Endothelial cell of umbilical vein (primary cell): ENCODE measurements at regions not wholly inside any gene's neighbourhood (a gene's known extent, or its start where the extent isn't known, plus 50 kb on each side); places are given as distances from the start of the nearest gene placed in this dataset.

ENCODE experiments used
- BruUV-seq: library from RNA; stranded (reverse); fragments of 400-500 nt; replicated peaks from 2 replicates; lab custom pipeline; 2021; lab: Mats Ljungman, UMichigan
- CTCF ChIA-PET: fragments of 300-600, 350-600 bp; sonication (Branson Sonifier 250); formaldehyde crosslinking; loops from one replicate; lab custom pipeline; 2021; ENCODE audit warnings: antibody characterized with exemption, inconsistent platforms; lab: Charles Lee
- POLR2A ChIA-PET: fragments of 300-600, 350-600 bp; sonication (Branson Sonifier 250); formaldehyde crosslinking; loops from one replicate; lab custom pipeline; 2021; ENCODE audit warnings: antibody characterized with exemption, inconsistent platforms; lab: Charles Lee
- DNase-seq: peaks from one replicate; pipeline ENCODE4 v3.0.0-alpha.2; 2011; ENCODE audit warnings: low read depth, low spot score
- FAIRE-seq: peaks from 2 replicates; lab custom pipeline; 2011; peaks lifted over from hg19 to GRCh38; lab: Jason Lieb, UNC
- H2AFZ ChIP-seq: 2 replicates; pipeline ENCODE4 v1.6.0; 2012; ENCODE audit warnings: low read depth, low read length, control low read depth, inconsistent platforms
- H3K27ac ChIP-seq: 2 replicates; pipeline ENCODE4 v1.5.1; 2011; ENCODE audit warnings: low read depth, mild to moderate bottlenecking, control low read depth, low read length, moderate library complexity; ENCODE audit not compliant: insufficient read depth
- H3K27me3 ChIP-seq, 2 experiments: 2 replicates each; pipeline versions ENCODE4 v1.6.0 to v1.6.1; 2011; ENCODE audit warnings: low read length in 2 of 2, mixed read lengths in 1 of 2; ENCODE audit not compliant: control insufficient read depth in 2 of 2, insufficient read depth in 2 of 2
- H3K36me3 ChIP-seq, 2 experiments: 2 replicates in 1 of 2; 3 replicates in 1 of 2; pipeline ENCODE4 v1.5.1; 2011; ENCODE audit warnings: low read length in 2 of 2, mild to moderate bottlenecking in 1 of 2, moderate library complexity in 1 of 2; ENCODE audit not compliant: control insufficient read depth in 2 of 2, insufficient read depth in 2 of 2; ENCODE audit errors: extremely low read depth in 1 of 2
- H3K4me1 ChIP-seq: 3 replicates; pipeline ENCODE4 v1.5.1; 2011; ENCODE audit warnings: mild to moderate bottlenecking, low read length; ENCODE audit not compliant: control insufficient read depth, insufficient read depth; ENCODE audit errors: extremely low read depth
- H3K4me2 ChIP-seq: 2 replicates; pipeline ENCODE4 v1.6.1; 2011; ENCODE audit warnings: low read length, control low read depth, mixed read lengths; ENCODE audit not compliant: insufficient read depth
- H3K4me3 ChIP-seq, 3 experiments: fragments of 200-600 bp in 1 of 3; sonication (generic), shearing (Covaris generic) in 1 of 3; replicated peaks in 1 of 3; 2 replicates each; pipeline ENCODE4 v1.5.1; 2011 to 2016; ENCODE audit warnings: control low read depth in 3 of 3, low read length in 3 of 3, mild to moderate bottlenecking in 2 of 3, inconsistent platforms in 1 of 3, low read depth in 1 of 3, moderate library complexity in 1 of 3; ENCODE audit not compliant: insufficient read depth in 1 of 3
- H3K79me2 ChIP-seq: 2 replicates; pipeline ENCODE4 v1.6.0; 2012; ENCODE audit warnings: low read length, inconsistent platforms; ENCODE audit not compliant: control insufficient read depth, insufficient read depth
- H3K9ac ChIP-seq: replicated peaks from 2 replicates; pipeline ENCODE3; 2011; ENCODE audit warnings: low read length, control low read depth; ENCODE audit not compliant: insufficient read depth; ENCODE audit errors: extremely low read depth
- H3K9me1 ChIP-seq: replicated peaks from 3 replicates; pipeline ENCODE4 v1.6.0; 2011; ENCODE audit warnings: mild to moderate bottlenecking, low read length; ENCODE audit not compliant: control insufficient read depth, insufficient read depth; ENCODE audit errors: extremely low read depth
- H3K9me3 ChIP-seq: replicated peaks from 2 replicates; pipeline ENCODE4 v1.5.1; 2012; ENCODE audit warnings: low read length, inconsistent platforms; ENCODE audit not compliant: control insufficient read depth, insufficient read depth
- H4K20me1 ChIP-seq: replicated peaks from 2 replicates; pipeline ENCODE3; 2011; ENCODE audit warnings: mild to moderate bottlenecking, low read length; ENCODE audit not compliant: control insufficient read depth, insufficient read depth; ENCODE audit errors: extremely low read depth
- EZH2 ChIP-seq: IDR thresholded peaks from 2 replicates; pipeline ENCODE4 v1.6.1; 2012; ENCODE audit warnings: borderline replicate concordance, low read depth, mild to moderate bottlenecking, moderate library complexity, low read length, inconsistent platforms; ENCODE audit not compliant: severe bottlenecking
- FOS ChIP-seq: IDR thresholded peaks from 2 replicates; pipeline ENCODE4 v1.6.1; 2011; ENCODE audit warnings: mild to moderate bottlenecking, low read length, moderate library complexity, borderline replicate concordance; ENCODE audit not compliant: insufficient read depth
- GATA2 ChIP-seq: IDR thresholded peaks from 2 replicates; pipeline ENCODE4 v1.7.0; 2011; ENCODE audit warnings: low read depth, mild to moderate bottlenecking, moderate library complexity, mixed read lengths, low read length; ENCODE audit not compliant: insufficient read length, insufficient read depth
- JUN ChIP-seq: IDR thresholded peaks from 2 replicates; pipeline ENCODE4 v1.6.1; 2011; ENCODE audit warnings: borderline replicate concordance, low read depth; ENCODE audit not compliant: insufficient read length, insufficient read depth
- MYC ChIP-seq: IDR thresholded peaks from one replicate; pipeline ENCODE4 v1.6.1; 2011; ENCODE audit warnings: mild to moderate bottlenecking, low read depth, low read length
- POLR2A ChIP-seq: IDR thresholded peaks from 2 replicates; pipeline ENCODE4 v1.6.1; 2012; ENCODE audit warnings: low read depth, mild to moderate bottlenecking, control low read depth, low read length
- POLR2AphosphoS5 ChIP-seq: IDR thresholded peaks from 2 replicates; pipeline ENCODE4 v1.6.1; 2012; ENCODE audit warnings: low read depth, mild to moderate bottlenecking, control low read depth, low read length, moderate library complexity; ENCODE audit not compliant: insufficient read depth
- dilution Hi-C: fragments of 300-500 bp; cut with MboI; formaldehyde crosslinking; loops from one replicate; pipeline ENCODE4 v1.15.0; 2019; ENCODE audit warnings: low sequenced_read_pairs; ENCODE audit not compliant: extremely low pct_ligation_motif_present
- intact Hi-C: fragments of 100-400 bp; cut with micrococcal nuclease; formaldehyde crosslinking; loops from one replicate; pipeline ENCODE4 v1.10.0; 2022
- TF ChIP-seq, protein P1 (sequence below), 2 donors: IDR thresholded peaks; 1 replicate in 1 of 2; 2 replicates in 1 of 2; pipeline ENCODE4 v1.5.1; 2011; ENCODE audit warnings: low read length in 2 of 2, mild to moderate bottlenecking in 2 of 2, moderate library complexity in 2 of 2, control low read depth in 1 of 2, inconsistent platforms in 1 of 2, low read depth in 1 of 2; ENCODE audit not compliant: insufficient read depth in 1 of 2; ENCODE audit errors: extremely low read depth in 1 of 2
- TF ChIP-seq, protein P2 (sequence below): IDR thresholded peaks from 2 replicates; pipeline ENCODE4 v1.6.1; 2011; ENCODE audit not compliant: insufficient read depth, insufficient read length

DNA sequence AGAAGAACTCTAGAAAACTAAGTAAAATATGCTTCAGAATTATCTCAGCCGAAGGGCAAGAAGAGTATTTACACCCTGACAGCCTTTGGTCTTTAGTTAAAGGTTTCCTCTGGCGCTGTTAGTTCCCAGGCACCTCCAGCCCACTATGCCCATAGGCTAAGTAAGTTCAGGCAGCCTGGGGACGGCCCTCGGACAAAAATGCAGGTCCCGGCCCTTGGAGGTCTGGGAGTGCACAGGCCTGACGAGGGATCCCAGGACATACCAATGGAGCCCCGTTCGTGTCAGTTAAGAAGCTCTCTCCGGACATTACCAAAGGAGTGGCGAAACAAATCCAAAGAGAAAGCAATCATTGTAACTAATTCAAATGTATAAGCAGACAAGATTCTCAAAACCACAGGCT is 311.8 kb downstream of the CD83 start:
- FAIRE-seq (no peak), DNase-seq (no peak)
- CTCF ChIA-PET: no interaction called here

More for the DNA sequence above, 311.8 kb downstream of the CD83 start:
- no peak overlapping the region for H2AFZ ChIP-seq
- no peak overlapping the region for H3K9ac ChIP-seq
- H3K79me2 ChIP-seq: no peaks in the 10 kb centered on the region
- POLR2A ChIA-PET: no interaction called here
- TF ChIP-seq, protein P1, sequence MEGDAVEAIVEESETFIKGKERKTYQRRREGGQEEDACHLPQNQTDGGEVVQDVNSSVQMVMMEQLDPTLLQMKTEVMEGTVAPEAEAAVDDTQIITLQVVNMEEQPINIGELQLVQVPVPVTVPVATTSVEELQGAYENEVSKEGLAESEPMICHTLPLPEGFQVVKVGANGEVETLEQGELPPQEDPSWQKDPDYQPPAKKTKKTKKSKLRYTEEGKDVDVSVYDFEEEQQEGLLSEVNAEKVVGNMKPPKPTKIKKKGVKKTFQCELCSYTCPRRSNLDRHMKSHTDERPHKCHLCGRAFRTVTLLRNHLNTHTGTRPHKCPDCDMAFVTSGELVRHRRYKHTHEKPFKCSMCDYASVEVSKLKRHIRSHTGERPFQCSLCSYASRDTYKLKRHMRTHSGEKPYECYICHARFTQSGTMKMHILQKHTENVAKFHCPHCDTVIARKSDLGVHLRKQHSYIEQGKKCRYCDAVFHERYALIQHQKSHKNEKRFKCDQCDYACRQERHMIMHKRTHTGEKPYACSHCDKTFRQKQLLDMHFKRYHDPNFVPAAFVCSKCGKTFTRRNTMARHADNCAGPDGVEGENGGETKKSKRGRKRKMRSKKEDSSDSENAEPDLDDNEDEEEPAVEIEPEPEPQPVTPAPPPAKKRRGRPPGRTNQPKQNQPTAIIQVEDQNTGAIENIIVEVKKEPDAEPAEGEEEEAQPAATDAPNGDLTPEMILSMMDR (IDR thresholded peaks at IDR 0.05; ENCODE audit: extremely low read depth in 1 of 2, insufficient read depth in 1 of 2, low read depth in 1 of 2, low read length in 2 of 2): no peak
- TF ChIP-seq MYC (no peak), POLR2A (no peak), JUN (no peak), GATA2 (no peak), FOS (no peak), EZH2 (no peak), POLR2AphosphoS5 (no peak)
- TF ChIP-seq, protein P2, sequence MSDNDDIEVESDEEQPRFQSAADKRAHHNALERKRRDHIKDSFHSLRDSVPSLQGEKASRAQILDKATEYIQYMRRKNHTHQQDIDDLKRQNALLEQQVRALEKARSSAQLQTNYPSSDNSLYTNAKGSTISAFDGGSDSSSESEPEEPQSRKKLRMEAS: no peak
- no peak overlapping the region for H3K27ac ChIP-seq
- H3K4me3 ChIP-seq: no peak overlapping the region
- no TSS peak for BruUV-seq
- no peak overlapping the region for H3K4me2 ChIP-seq
- H3K9me3 ChIP-seq: peaks cover 2% of the 10 kb centered on the region
- H3K27me3 ChIP-seq: no peaks in the 10 kb centered on the region
- no peaks in the 10 kb centered on the region for H3K36me3 ChIP-seq
- intact Hi-C loops (no loop called here), dilution Hi-C loops (no loop called here)
- no peaks in the 10 kb centered on the region for H3K9me1 ChIP-seq
- no peaks in the 10 kb centered on the region for H4K20me1 ChIP-seq
- no peaks in the 10 kb centered on the region for H3K4me1 ChIP-seq
